ENCODE measurements at regions not wholly inside any gene's neighbourhood (a gene's known extent, or its start where the extent isn't known, plus 50 kb on each side); places are given as distances from the start of the nearest gene placed in this dataset.

DNA sequence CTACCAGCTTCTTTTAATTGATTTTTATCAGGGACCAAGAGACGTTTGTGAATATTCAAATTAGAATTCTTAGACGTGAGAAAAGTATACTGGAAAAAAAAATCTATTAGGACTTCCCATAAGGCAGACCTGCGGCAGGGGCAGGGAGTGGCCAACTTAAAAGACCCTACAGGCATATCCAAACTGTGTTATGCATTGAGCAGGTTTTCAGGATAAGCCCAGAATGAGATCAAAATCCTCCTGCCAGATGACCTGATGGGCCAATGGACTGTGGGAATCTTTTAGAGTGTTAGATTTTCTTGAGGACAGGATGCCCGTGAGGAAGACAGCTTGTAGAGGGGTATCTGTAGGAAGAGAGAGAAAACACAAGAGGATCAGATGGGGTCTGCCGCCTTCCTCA lies 391.5 kb downstream of the CD83 start:
- TF ChIP-seq, protein P1, sequence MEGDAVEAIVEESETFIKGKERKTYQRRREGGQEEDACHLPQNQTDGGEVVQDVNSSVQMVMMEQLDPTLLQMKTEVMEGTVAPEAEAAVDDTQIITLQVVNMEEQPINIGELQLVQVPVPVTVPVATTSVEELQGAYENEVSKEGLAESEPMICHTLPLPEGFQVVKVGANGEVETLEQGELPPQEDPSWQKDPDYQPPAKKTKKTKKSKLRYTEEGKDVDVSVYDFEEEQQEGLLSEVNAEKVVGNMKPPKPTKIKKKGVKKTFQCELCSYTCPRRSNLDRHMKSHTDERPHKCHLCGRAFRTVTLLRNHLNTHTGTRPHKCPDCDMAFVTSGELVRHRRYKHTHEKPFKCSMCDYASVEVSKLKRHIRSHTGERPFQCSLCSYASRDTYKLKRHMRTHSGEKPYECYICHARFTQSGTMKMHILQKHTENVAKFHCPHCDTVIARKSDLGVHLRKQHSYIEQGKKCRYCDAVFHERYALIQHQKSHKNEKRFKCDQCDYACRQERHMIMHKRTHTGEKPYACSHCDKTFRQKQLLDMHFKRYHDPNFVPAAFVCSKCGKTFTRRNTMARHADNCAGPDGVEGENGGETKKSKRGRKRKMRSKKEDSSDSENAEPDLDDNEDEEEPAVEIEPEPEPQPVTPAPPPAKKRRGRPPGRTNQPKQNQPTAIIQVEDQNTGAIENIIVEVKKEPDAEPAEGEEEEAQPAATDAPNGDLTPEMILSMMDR (IDR thresholded peaks at IDR 0.05; ENCODE audit: low read length): no peak
- no peak for TF ChIP-seq EZH2 (optimal IDR thresholded peaks at IDR 0.05; ENCODE audit: low read depth, low read length)

Measured in MM.1S (cell line).